Caco-2 (cell line): ENCODE measurements at regions not wholly inside any gene's neighbourhood (a gene's known extent, or its start where the extent isn't known, plus 50 kb on each side); places are given as distances from the start of the nearest gene placed in this dataset.

Experiments
- BruUV-seq: library from RNA; stranded (reverse); fragments of 400-500 nt; replicated peaks from 2 replicates; lab custom pipeline; 2021; lab: Mats Ljungman, UMichigan
- CTCF ChIA-PET: fragments of 300-600 bp; sonication (Branson Sonifier 250); formaldehyde crosslinking; loops from one replicate; lab custom pipeline; 2022; ENCODE audit warnings: antibody characterized with exemption; lab: Charles Lee
- POLR2A ChIA-PET: fragments of 300-600 bp; sonication (Branson Sonifier 250); formaldehyde crosslinking; loops from one replicate; lab custom pipeline; 2022; ENCODE audit warnings: antibody characterized with exemption; lab: Charles Lee
- DNase-seq, 2 experiments: peaks; one replicate each; pipeline versions ENCODE4 v3.0.0 to v3.0.0-alpha.2; 2020 to 2022
- H3K27me3 ChIP-seq: replicated peaks from 2 replicates; pipeline ENCODE4 v1.6.0; 2011; ENCODE audit warnings: low read length; ENCODE audit not compliant: control insufficient read depth, insufficient read depth
- H3K36me3 ChIP-seq: 2 replicates; pipeline ENCODE4 v1.5.1; 2011; ENCODE audit warnings: low read length; ENCODE audit not compliant: control insufficient read depth, insufficient read depth
- H3K4me1 ChIP-seq: fragments of 250-450 bp; sonication (Bioruptor Pico); 2 replicates; pipeline ENCODE4 v1.5.1; 2020; ENCODE audit warnings: mild to moderate bottlenecking
- H3K4me3 ChIP-seq: 2 replicates; pipeline ENCODE4 v1.5.1; 2011; ENCODE audit warnings: low read depth, mild to moderate bottlenecking, control low read depth, low read length
- H3K9me3 ChIP-seq: fragments of 250-450 bp; sonication (Bioruptor Pico); 2 replicates; pipeline ENCODE4 v1.5.1; 2020; ENCODE audit warnings: mild to moderate bottlenecking, moderate library complexity
- H3K27ac Mint-ChIP-seq: one replicate; pipeline ENCODE4 v1.8.0; 2022; ENCODE audit warnings: mixed read lengths; ENCODE audit not compliant: unreplicated experiment
- H3K27me3 Mint-ChIP-seq: one replicate; pipeline ENCODE4 v1.8.0; 2022; ENCODE audit warnings: mixed read lengths; ENCODE audit not compliant: insufficient read depth, unreplicated experiment
- H3K36me3 Mint-ChIP-seq: one replicate; pipeline ENCODE4 v1.8.0; 2022; ENCODE audit warnings: mild to moderate bottlenecking, mixed read lengths; ENCODE audit not compliant: insufficient read depth, unreplicated experiment
- H3K4me1 Mint-ChIP-seq: one replicate; pipeline ENCODE4 v1.8.0; 2022; ENCODE audit warnings: low read depth, mixed read lengths; ENCODE audit not compliant: unreplicated experiment
- H3K4me3 Mint-ChIP-seq: one replicate; pipeline ENCODE4 v1.8.0; 2022; ENCODE audit warnings: mild to moderate bottlenecking, moderate library complexity, mixed read lengths; ENCODE audit not compliant: unreplicated experiment
- H3K9me3 Mint-ChIP-seq: one replicate; pipeline ENCODE4 v1.8.0; 2022; ENCODE audit warnings: mixed read lengths; ENCODE audit not compliant: unreplicated experiment
- intact Hi-C: fragments of 100-400 bp; cut with micrococcal nuclease; formaldehyde crosslinking; loops from one replicate; pipeline ENCODE4 v1.10.0; 2022; ENCODE audit not compliant: unreplicated experiment
- TF ChIP-seq, protein P1 (sequence below), 2 experiments: fragments of 200-600 bp in 1 of 2; IDR thresholded peaks; 1 replicate in 1 of 2; 2 replicates in 1 of 2; pipeline versions ENCODE4 v1.5.1 to v1.8.0; 2011 to 2022; ENCODE audit warnings: antibody characterized with exemption in 1 of 2, control low read depth in 1 of 2, inconsistent platforms in 1 of 2, low read depth in 1 of 2, low read length in 1 of 2, mild to moderate bottlenecking in 1 of 2, moderate library complexity in 1 of 2; ENCODE audit not compliant: insufficient read depth in 1 of 2, severe bottlenecking in 1 of 2, unreplicated experiment in 1 of 2

DNA sequence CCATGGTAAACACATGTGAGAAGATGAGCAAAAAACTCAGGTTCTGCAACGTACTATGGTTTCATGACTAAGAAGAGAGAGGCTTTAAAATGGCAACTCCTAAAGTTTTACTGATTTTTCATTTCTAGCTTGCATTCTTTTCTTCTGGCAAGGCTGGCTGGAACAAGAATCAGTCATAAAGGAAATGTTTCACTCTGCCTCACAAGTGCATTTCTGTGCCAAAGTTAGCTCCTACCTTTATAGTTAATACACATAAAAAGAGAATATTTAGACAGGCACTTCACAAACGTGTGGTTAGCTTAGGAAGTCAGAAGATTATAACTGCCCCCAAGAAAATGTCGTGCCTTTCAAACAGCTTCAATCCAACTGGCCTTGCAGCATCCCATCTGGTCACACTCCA lies 417.1 kb upstream of the CDH11 start:
- CTCF ChIA-PET = no interaction called here
- Histone ChIP-seq H3K4me1 (no peaks in the 10 kb centered on the region), H3K4me3 (no peak overlapping the region), H3K27me3 (no peaks in the 10 kb centered on the region), H3K9me3 (no peaks in the 10 kb centered on the region), H3K36me3 (no peaks in the 10 kb centered on the region)
- no TSS peak for BruUV-seq
- no peaks in the 10 kb centered on the region for H3K9me3 Mint-ChIP-seq
- no peak overlapping the region for H3K27ac Mint-ChIP-seq
- no peak for DNase-seq
- H3K4me1 Mint-ChIP-seq = no peaks in the 10 kb centered on the region
- TF ChIP-seq, protein P1, sequence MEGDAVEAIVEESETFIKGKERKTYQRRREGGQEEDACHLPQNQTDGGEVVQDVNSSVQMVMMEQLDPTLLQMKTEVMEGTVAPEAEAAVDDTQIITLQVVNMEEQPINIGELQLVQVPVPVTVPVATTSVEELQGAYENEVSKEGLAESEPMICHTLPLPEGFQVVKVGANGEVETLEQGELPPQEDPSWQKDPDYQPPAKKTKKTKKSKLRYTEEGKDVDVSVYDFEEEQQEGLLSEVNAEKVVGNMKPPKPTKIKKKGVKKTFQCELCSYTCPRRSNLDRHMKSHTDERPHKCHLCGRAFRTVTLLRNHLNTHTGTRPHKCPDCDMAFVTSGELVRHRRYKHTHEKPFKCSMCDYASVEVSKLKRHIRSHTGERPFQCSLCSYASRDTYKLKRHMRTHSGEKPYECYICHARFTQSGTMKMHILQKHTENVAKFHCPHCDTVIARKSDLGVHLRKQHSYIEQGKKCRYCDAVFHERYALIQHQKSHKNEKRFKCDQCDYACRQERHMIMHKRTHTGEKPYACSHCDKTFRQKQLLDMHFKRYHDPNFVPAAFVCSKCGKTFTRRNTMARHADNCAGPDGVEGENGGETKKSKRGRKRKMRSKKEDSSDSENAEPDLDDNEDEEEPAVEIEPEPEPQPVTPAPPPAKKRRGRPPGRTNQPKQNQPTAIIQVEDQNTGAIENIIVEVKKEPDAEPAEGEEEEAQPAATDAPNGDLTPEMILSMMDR (IDR thresholded peaks at IDR 0.05; ENCODE audit: insufficient read depth in 1 of 2, low read depth in 1 of 2, low read length in 1 of 2, severe bottlenecking in 1 of 2, unreplicated experiment in 1 of 2) = no peak
- no peaks in the 10 kb centered on the region for H3K27me3 Mint-ChIP-seq
- intact Hi-C loops = no loop called here
- H3K36me3 Mint-ChIP-seq = no peaks in the 10 kb centered on the region
- POLR2A ChIA-PET = no interaction called here
- H3K4me3 Mint-ChIP-seq = no peak overlapping the region

DNA sequence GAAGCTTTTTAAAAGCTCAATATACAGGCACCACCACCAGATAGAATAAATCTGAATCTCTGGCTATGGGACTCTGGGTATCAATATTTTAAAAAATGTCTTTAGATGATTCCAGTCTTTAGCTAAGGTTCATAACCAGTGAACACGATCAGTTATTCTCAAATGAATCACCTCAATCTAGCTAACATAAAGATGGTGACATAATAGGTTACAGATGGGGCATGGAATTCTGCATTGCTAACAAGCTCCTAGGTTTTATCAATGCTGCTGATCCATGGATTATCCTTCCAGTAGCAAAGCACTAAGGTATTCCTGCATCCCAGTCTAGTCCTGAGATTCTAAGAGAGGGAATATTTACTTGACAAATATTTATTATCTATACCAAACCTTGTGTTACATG lies 415.5 kb upstream of the CDH11 start:
- Mint-ChIP-seq H3K27me3 (no peaks in the 10 kb centered on the region), H3K4me1 (no peaks in the 10 kb centered on the region), H3K27ac (no peak overlapping the region), H3K4me3 (no peak overlapping the region), H3K9me3 (no peaks in the 10 kb centered on the region), H3K36me3 (no peaks in the 10 kb centered on the region)
- no peaks in the 10 kb centered on the region for H3K36me3 ChIP-seq
- no peaks in the 10 kb centered on the region for H3K9me3 ChIP-seq
- intact Hi-C loops = no loop called here
- no peaks in the 10 kb centered on the region for H3K4me1 ChIP-seq
- H3K27me3 ChIP-seq = no peaks in the 10 kb centered on the region
- ChIA-PET POLR2A (no interaction called here), CTCF (no interaction called here)
- no peak overlapping the region for H3K4me3 ChIP-seq
- DNase-seq = no peak
- no TSS peak for BruUV-seq
- TF ChIP-seq, protein P1 (IDR thresholded peaks at IDR 0.05; ENCODE audit: insufficient read depth in 1 of 2, low read depth in 1 of 2, low read length in 1 of 2, severe bottlenecking in 1 of 2, unreplicated experiment in 1 of 2) = no peak

DNA sequence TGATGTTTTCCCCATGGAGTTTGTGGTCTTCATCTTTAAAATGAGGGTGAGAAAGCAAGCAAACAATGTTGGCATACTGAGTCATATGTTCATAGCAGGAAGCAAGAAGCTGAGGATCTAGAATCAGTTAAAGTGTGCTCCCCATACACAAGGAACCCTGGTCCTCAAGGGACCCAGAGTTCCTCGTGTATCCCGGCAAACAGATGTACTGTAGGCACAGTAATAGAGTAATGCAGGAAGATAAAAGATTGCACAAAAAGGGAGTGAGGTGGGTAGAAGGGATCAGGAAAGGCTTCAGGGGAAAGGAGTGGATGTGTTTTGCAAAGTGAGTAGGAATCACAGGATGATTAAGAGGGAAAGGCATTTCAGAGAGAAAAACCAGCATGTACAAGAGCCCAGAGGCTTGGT lies 412.3 kb upstream of the CDH11 start:
- TF ChIP-seq, protein P1 (IDR thresholded peaks at IDR 0.05; ENCODE audit: insufficient read depth in 1 of 2, low read depth in 1 of 2, low read length in 1 of 2, severe bottlenecking in 1 of 2, unreplicated experiment in 1 of 2) = no peak
- Mint-ChIP-seq H3K9me3 (no peaks in the 10 kb centered on the region), H3K36me3 (no peaks in the 10 kb centered on the region), H3K27me3 (peaks cover 5% of the 10 kb centered on the region), H3K27ac (no peak overlapping the region), H3K4me3 (no peak overlapping the region), H3K4me1 (no peaks in the 10 kb centered on the region)
- ChIA-PET POLR2A (no interaction called here), CTCF (no interaction called here)
- H3K9me3 ChIP-seq = no peaks in the 10 kb centered on the region
- H3K4me1 ChIP-seq = no peaks in the 10 kb centered on the region
- no TSS peak for BruUV-seq
- no peaks in the 10 kb centered on the region for H3K36me3 ChIP-seq
- intact Hi-C loops = no loop called here
- no peaks in the 10 kb centered on the region for H3K27me3 ChIP-seq
- no peak for DNase-seq
- no peak overlapping the region for H3K4me3 ChIP-seq
